Germinal center (tissue), 1 donor: ENCODE measurements at regions not wholly inside any gene's neighbourhood (a gene's known extent, or its start where the extent isn't known, plus 50 kb on each side); places are given as distances from the start of the nearest gene placed in this dataset.
"Not testable (repeated sequence)": the region's sequence is repeated elsewhere in the genome, so short reads cannot be mapped to it uniquely, and the experiment has no call there.

Experiments
- DNase-seq: peaks from one replicate; pipeline ENCODE4 v3.0.0; 2012; ENCODE audit warnings: mixed read lengths, low spot score

DNA sequence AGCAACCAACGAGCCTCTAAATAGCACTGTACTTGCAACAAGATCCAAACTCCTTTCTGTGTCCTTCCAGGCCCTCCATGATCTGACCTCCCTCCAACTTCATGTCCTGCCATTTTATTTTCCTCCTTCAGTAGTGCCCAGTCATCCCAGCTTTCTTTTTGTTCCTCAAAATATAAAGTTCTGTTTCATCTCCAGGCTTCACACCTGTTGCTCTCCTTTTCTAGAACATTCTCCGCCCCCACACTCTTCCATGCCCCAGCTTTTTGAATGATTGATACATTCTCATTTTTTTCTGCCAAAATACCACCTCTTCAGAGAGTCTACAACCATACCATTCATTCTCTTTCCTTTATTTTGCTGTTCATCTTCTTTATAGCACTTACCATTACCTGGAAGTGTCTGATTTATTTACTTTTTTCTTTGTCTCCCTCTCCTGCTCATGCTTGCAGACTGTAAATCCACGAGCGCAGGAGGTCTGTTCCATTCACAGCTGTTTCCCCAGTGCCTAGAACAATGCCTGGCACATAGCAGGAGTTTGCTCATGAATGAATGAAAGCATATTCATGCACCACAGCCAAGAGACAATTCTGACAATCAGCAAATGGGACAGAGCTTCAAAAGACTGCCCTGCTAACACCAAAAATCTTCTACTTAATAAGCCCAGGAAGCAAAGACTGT is 296.4 kb downstream of the RPAP3 start:
- no peak for DNase-seq

- peak; percentile 74 for DNase-seq
Observed at GRCh38 chr12:47408171-47408871, 297.5 kb downstream of the RPAP3 start.

GRCh38 chr12:47407463-47408129 is 298.2 kb downstream of the RPAP3 start:
- DNase-seq = no peak

GRCh38 chr12:47403681-47404080 is 302.1 kb downstream of the RPAP3 start:
- no peak for DNase-seq

DNA sequence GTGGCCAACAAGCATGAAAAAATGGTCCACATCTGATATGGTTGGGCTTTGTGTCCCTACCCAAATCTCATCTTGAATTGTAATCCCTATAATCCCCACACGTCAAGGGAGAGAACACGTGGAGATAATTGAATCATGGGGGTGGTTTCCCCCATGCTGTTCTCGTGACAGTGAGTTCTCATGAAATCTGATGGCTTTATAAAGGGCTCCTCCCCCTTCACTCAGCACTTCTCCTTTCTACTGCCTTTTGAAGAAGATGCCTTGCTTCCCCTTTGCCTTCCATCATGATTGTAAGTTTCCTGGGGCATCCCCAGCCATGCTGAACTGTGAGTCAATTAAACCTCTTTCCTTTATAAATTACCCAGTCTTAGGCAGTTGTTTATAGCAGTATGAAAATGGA is 304.6 kb downstream of the RPAP3 start:
- not testable (repeated sequence) for DNase-seq

- DNase-seq = no peak
Observed at GRCh38 chr12:47400266-47400665, 305.6 kb downstream of the RPAP3 start.

DNA sequence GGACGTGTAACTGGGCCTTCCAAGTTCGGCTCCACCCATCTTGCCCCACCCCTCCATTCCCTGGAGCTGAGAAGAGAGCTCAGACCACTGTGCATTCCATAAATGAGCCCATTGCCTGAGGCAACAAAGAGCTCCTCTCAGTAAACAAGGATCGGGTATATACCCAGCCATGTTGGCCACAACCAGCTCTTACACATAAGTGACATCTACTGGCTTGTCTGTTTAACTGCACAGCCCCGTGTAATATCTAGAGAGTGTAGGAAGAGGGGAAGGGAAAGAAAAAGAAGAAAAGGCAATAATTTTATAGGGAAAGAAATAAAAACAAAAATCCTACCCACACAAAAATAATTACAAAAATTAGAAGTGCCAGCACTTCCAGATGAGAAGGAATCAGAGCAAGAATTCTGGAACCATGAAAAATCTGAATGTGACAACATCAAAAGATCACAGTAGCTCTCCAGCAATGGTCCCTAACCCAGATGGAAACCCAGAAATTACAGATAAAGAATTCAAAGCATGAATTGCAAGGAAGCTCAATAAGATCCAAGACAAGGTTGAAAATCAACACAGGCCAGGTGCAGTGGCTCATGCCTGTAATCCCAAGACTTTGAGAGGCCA is 308.1 kb downstream of the RPAP3 start:
- DNase-seq = peak; percentile 35

DNA sequence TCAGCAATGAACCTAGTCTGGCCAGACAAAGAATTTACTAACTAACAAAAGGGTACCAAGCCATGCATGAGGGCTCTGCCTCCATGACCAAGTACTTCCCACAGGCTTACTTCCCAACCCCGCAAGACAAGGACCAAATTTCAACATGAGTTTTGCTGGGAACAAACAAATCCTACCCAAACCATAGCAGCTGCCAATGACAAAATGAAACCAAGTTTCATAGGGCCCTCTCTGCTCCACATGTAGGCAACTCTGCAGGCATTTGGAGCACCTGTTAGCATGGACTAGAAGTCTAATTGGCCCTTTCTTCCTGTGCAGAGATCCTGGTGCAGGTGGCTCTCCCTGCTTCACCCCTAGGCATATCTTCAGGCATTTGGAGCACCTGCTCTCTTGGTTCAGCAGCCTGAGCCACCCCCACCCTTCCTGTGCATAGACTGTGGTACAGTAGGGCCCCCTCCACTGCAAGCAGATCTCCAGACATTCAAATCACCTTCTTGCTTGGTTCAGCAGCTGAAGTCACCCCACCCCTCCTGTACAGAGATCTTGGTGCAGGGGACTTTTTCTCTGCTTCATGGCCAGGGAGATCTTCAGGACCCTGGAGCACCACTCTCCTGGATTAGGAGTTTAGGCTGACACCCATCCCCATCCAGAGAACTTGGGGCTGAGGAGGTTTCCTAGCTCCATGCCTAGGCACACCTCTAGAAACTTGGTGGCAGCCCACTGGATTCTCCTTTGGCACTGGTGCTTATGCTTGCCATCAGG is 308.7 kb downstream of the RPAP3 start:
- no peak for DNase-seq

DNA sequence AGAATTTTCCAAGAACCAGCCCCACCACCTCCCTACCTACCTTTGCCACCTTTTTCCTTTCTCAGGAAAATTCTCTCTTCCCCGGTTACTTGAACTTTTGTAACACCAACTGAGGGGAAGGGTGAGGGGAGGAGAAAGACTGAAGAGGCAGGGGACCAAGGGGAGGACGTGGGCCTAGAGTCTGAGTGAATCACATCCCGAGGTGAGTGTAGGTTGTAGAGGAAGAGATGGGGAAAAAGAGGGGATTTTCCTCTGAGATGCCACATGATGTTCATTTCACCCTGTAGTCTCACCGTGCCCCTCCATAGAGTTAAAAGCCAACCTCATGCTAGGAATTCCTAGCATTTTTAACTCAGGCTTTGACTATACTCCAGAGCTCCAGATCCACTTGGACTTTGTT is 311.8 kb downstream of the RPAP3 start:
- DNase-seq = no peak

GRCh38 chr12:47393403-47393790 is 312.4 kb downstream of the RPAP3 start:
- DNase-seq = no peak

- DNase-seq = peak; percentile 29
Observed at GRCh38 chr12:47391566-47391965, 311.8 kb upstream of the AMIGO2 start.

DNA sequence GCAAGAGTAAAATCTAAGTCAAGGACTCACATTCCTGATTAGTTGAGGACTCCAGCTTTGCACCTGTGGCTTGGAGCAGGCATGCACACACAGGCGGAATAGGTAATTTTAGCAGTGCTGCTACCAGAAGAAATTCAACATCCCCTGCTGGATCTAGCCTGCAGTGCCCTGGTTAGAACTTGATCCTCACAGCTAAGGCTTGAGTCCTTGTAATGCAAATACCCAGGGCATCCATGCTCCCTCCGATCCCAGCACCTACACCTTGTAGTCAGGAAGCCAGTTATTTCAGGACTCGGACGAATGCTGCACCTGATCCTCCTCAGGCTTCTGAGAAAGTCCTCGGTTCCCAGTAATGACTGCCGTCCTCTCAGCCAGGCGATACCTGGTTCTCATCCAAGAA is 309.0 kb upstream of the AMIGO2 start:
- no peak for DNase-seq

- no peak for DNase-seq
Observed at GRCh38 chr12:47387994-47388393, 308.2 kb upstream of the AMIGO2 start.

GRCh38 chr12:47385653-47386052 is 305.9 kb upstream of the AMIGO2 start:
- no peak for DNase-seq

GRCh38 chr12:47383942-47384341 is 304.2 kb upstream of the AMIGO2 start:
- no peak for DNase-seq

DNA sequence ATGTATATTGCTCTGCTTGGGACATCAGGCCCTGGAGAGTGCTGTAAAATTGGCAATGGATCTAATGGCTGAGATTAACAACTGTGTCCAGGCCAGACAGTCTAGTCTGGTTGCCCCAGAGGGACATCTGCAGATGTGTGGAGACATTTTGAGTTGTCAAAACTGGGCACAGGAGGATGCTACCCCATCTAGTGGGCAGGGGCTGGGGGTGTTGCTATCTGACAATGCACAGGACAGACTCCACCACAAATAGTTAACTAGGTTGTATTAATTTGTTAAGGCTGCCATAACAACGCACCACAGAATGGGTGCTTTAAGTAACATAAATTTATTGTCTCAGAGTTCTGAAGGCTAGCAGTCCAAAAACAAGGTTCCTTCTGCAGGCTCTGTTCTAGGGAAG is 302.5 kb upstream of the AMIGO2 start:
- no peak for DNase-seq

- DNase-seq = no peak
Observed at GRCh38 chr12:47378907-47379306, 299.1 kb upstream of the AMIGO2 start.

GRCh38 chr12:47378222-47378582 is 298.4 kb upstream of the AMIGO2 start:
- no peak for DNase-seq

DNA sequence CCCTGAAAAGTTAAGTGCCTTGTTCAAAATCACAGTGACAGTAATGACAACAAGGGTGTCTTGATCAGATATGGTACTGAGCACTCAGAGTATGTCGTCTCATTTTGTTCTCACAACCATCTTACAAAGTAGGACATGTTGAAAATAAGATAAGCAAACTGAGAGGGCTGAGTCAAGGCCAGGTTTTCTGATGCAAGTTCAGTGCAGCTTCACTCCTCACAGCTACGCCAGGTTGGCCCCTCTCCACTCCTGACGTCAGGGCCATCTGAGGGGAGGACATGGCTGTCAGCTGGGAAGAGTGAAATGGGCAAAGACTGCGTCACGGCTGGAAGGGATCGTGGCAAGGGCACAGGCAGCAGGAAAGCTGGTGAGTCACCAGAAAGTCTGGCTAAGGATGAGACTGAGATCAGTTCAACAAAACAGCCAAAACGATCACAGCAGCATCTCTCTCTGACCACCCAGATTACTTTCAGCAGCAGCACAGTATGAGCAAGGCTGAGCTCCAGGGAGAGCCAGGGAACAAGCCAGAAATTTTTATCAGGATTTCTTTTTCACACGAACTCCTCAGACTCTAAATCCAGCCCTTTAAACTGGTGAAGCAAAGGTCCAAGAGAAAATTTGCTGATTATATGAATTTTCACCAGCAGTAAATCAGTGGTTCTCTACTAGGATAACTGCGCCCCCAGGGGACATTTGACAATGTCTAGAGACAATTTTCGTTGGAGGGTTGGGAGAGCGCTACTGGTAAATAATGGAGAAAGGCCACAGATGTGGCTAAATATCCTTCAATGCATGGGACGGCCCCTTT is 297.9 kb upstream of the AMIGO2 start:
- no peak for DNase-seq

DNA sequence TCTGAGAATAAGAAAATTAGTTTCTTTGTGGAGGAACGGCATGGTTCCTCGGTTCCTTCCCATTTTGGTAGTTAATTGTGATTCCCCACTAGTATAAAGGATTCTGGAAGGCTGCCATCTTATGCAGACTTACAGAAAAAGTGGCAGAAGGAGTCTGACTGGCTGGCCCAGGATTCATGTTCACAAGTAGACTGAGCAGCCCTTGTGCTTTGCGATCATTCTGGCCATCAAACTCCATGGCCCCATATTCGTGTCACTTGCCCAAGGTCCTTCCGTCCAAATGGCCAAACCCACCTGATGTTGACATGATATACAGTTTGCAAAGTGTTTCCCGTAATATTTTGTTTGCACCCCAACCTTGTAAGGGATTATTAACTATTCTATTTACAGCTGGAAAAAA is 297.2 kb upstream of the AMIGO2 start:
- DNase-seq = no peak

DNA sequence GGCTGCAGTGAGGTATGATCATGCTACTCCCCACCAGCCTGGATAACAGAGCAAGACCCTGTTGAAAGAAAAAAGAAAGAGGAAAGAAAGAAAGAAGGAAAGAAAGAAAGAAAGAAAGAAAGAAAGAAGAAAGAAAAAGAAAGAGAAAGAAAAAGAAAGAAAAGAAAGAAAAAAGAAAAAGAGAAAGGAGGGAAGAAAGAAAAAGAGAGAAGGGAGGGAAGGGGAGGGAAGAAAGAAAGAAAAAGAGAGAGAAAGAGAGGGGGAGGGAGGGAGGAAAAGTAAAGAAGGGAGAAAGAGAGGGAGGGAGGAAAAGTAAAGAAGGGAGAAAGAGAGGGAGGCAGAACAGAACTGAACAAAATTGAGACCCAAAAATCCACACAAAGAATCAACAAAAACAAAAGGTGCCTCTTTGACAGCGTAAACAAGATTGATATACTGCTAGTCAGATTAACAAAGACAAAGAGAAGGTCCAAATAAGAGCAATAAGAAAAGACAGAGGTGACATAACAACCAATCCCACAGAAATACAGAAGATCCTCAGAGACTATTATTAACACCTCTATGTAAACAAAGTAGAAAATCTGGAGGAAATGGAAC is 293.9 kb upstream of the AMIGO2 start:
- DNase-seq = no peak
